ENCODE measurements at regions not wholly inside any gene's neighbourhood (a gene's known extent, or its start where the extent isn't known, plus 50 kb on each side); places are given as distances from the start of the nearest gene placed in this dataset.

DNA sequence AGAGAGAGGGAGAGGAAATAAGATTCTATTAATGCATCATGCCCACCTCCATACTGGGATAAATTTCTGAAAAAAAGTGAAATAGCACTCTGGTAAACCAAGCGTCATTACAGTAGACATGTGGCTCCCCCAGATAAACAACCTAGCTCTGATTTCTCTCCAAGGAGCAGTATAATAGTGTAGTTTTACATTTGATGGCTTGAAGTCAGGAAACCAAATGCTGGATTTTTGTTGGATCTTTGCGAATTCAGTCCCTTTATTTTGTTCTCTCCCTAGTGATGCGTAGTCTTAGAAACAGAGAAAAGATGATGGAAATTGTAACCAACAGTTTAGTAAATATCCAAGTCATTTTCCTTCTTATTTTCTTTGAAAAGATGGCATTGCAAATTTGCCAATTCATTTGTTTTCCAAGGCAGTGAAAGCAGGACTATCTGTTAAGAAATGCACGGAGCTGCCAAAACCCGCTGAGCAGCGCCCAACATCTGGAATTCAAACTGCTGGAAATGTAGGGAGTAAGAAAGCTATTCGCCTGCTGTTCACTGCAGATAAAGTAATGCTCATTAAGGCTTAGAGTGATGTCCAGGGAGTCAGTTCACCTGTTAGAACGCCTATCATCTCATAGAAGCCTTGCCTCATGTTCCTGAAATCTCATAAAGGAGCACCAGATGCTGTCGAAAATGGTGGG is 85.7 kb upstream of the DOK5 start:
- TF ChIP-seq, protein P1, sequence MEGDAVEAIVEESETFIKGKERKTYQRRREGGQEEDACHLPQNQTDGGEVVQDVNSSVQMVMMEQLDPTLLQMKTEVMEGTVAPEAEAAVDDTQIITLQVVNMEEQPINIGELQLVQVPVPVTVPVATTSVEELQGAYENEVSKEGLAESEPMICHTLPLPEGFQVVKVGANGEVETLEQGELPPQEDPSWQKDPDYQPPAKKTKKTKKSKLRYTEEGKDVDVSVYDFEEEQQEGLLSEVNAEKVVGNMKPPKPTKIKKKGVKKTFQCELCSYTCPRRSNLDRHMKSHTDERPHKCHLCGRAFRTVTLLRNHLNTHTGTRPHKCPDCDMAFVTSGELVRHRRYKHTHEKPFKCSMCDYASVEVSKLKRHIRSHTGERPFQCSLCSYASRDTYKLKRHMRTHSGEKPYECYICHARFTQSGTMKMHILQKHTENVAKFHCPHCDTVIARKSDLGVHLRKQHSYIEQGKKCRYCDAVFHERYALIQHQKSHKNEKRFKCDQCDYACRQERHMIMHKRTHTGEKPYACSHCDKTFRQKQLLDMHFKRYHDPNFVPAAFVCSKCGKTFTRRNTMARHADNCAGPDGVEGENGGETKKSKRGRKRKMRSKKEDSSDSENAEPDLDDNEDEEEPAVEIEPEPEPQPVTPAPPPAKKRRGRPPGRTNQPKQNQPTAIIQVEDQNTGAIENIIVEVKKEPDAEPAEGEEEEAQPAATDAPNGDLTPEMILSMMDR (IDR thresholded peaks at IDR 0.05; ENCODE audit: unreplicated experiment): no peak
- H3K9me3 Mint-ChIP-seq (ENCODE audit: low read depth, unreplicated experiment): no peaks in the 10 kb centered on the region
- H3K27me3 Mint-ChIP-seq (ENCODE audit: unreplicated experiment): no peaks in the 10 kb centered on the region
- BruUV-seq (replicated peaks): no TSS peak
- no peaks in the 10 kb centered on the region for H3K4me1 Mint-ChIP-seq (ENCODE audit: low read depth, unreplicated experiment)
- no peak overlapping the region for H3K27ac Mint-ChIP-seq (ENCODE audit: unreplicated experiment)
- intact Hi-C loops (cut with micrococcal nuclease; ENCODE audit: unreplicated experiment): no loop called here
- DNase-seq: no peak
- no peaks in the 10 kb centered on the region for H3K36me3 Mint-ChIP-seq (ENCODE audit: insufficient read depth, unreplicated experiment)
- CTCF ChIA-PET: interaction anchor here (0.6 to 0.7 kb wide), 2 partner anchors 1257 to 1406 kb away, joined by 3 to 4 read pairs; no protein-coding TSS in a partner anchor
- no peak overlapping the region for H3K4me3 Mint-ChIP-seq (ENCODE audit: low read depth, unreplicated experiment)

DNA sequence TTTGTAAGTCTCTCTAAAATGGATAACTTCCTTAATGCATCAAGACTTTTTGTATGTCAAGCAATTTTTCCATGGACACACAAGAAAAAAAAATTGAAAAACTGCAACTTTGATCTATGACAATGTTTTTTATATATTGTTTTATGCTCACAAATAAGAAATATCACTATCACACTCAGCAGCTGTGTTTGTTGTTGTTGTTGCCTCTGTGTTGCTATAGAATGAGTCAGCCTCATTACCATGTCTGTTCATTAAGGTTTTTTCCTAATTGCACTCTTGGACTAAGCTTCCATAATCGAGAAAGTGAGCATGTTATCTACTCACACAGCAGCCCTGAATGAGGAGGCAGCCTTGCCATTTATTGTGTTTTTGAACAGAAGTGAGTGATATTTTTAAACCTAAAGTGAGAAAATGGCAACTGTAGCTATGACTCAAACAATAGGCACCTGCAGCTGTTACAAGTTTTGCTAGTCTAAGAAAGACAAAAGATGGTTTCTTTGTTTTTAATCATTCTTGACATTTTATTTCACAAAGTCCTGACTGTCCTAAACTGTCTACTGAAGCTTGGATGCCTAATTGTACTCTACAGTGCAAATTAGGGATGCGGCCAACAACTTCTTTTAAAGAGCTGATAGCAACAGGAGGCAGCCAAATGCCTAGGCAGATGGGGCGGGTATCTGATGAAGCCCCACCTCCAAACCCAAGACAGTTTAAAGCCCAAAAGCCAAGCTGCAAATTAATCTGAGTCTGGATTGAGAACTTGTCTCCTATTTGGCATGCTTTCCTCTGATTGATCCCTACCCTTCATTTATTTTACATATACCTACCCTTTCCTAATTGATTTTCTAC is 77.9 kb upstream of the DOK5 start:
- H3K27ac Mint-ChIP-seq (ENCODE audit: unreplicated experiment): no peak overlapping the region
- H3K4me3 Mint-ChIP-seq (ENCODE audit: low read depth, unreplicated experiment): no peak overlapping the region
- no peaks in the 10 kb centered on the region for H3K27me3 Mint-ChIP-seq (ENCODE audit: unreplicated experiment)
- no peaks in the 10 kb centered on the region for H3K36me3 Mint-ChIP-seq (ENCODE audit: insufficient read depth, unreplicated experiment)
- CTCF ChIA-PET: interaction anchor here (0.6 kb wide), 1 partner anchor 1392 kb away, joined by 5 read pairs; no protein-coding TSS in a partner anchor
- no peak for DNase-seq
- intact Hi-C loops (cut with micrococcal nuclease; ENCODE audit: unreplicated experiment): no loop called here
- no TSS peak for BruUV-seq (replicated peaks)
- peaks cover 5% of the 10 kb centered on the region for H3K9me3 Mint-ChIP-seq (ENCODE audit: low read depth, unreplicated experiment)
- TF ChIP-seq, protein P1 (IDR thresholded peaks at IDR 0.05; ENCODE audit: unreplicated experiment): no peak
- no peaks in the 10 kb centered on the region for H3K4me1 Mint-ChIP-seq (ENCODE audit: low read depth, unreplicated experiment)

DNA sequence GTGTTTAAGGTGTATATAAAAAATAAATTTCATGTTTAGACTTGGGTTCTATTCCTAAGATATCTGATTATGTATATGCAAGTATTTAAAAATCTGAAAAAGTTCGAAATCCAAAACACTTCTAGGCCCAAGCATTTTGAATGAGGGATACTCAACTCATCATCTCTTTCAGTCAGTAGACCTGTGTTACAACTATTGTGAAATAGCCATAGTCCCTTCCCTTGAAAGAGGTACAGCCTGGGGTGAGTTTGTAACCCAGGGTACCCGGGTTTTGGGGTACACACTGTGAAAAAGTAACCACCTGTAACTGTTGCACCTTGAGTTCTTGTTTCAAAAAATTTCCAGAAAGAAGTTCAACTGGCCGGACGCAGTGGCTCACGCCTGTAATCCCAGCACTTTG is 76.6 kb upstream of the DOK5 start:
- TF ChIP-seq, protein P1 (IDR thresholded peaks at IDR 0.05; ENCODE audit: unreplicated experiment): no peak
- CTCF ChIA-PET: no interaction called here
- BruUV-seq (replicated peaks): no TSS peak
- no peak for DNase-seq
- intact Hi-C loops (cut with micrococcal nuclease; ENCODE audit: unreplicated experiment): no loop called here
- H3K9me3 Mint-ChIP-seq (ENCODE audit: low read depth, unreplicated experiment): peaks cover 5% of the 10 kb centered on the region
- no peaks in the 10 kb centered on the region for H3K36me3 Mint-ChIP-seq (ENCODE audit: insufficient read depth, unreplicated experiment)
- H3K4me3 Mint-ChIP-seq (ENCODE audit: low read depth, unreplicated experiment): no peak overlapping the region
- no peaks in the 10 kb centered on the region for H3K27me3 Mint-ChIP-seq (ENCODE audit: unreplicated experiment)
- H3K27ac Mint-ChIP-seq (ENCODE audit: unreplicated experiment): no peak overlapping the region
- no peaks in the 10 kb centered on the region for H3K4me1 Mint-ChIP-seq (ENCODE audit: low read depth, unreplicated experiment)

DNA sequence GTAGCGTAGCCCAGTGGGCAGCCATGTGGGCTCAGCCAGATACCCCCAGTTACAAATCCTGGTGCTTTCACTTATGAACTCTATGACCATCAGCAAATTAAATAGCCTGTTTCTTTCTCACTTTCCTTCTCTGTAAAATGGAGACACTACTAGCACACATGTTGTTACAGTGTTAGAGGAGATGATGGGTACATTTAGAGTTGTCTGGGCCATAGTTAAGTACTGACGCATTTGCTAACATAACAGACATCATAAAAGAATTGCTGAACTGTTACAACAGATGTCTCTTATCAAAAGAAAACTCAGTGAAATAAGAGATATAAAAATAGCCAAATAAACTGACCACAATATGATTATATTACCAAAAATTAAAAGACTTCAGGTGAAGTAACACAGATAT is 69.9 kb upstream of the DOK5 start:
- CTCF ChIA-PET: no interaction called here
- H3K9me3 Mint-ChIP-seq (ENCODE audit: low read depth, unreplicated experiment): no peaks in the 10 kb centered on the region
- no peak overlapping the region for H3K27ac Mint-ChIP-seq (ENCODE audit: unreplicated experiment)
- no peak for DNase-seq
- TF ChIP-seq, protein P1 (IDR thresholded peaks at IDR 0.05; ENCODE audit: unreplicated experiment): no peak
- intact Hi-C loops (cut with micrococcal nuclease; ENCODE audit: unreplicated experiment): no loop called here
- no peak overlapping the region for H3K4me3 Mint-ChIP-seq (ENCODE audit: low read depth, unreplicated experiment)
- H3K4me1 Mint-ChIP-seq (ENCODE audit: low read depth, unreplicated experiment): no peaks in the 10 kb centered on the region
- no peaks in the 10 kb centered on the region for H3K36me3 Mint-ChIP-seq (ENCODE audit: insufficient read depth, unreplicated experiment)
- no peaks in the 10 kb centered on the region for H3K27me3 Mint-ChIP-seq (ENCODE audit: unreplicated experiment)
- no TSS peak for BruUV-seq (replicated peaks)
